ENCODE measurements at regions not wholly inside any gene's neighbourhood (a gene's known extent, or its start where the extent isn't known, plus 50 kb on each side); places are given as distances from the start of the nearest gene placed in this dataset.

DNA sequence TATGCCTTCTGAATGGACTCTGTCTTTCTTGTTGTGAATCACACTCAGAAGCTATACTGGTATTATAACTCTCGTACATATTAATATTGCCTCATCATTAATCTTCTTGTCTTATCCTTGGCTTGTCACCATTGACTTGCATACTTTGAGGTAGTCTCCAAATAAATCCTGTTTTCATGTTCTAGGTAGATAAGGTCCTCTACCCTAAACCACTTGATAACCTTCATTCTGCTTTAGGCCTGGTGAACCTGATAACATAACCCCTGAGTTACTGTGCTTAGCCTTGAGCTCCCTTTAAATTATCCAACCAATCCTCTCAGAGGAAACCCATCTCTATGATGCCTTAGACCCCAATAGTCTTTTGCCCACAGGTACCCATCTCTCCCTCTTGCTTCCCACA is 1162.3 kb downstream of the SLITRK1 start:
- DNase-seq (ENCODE audit: low read depth) = no peak
- H3K4me3 ChIP-seq (ENCODE audit: low read depth, low read length) = no peak overlapping the region
- TF ChIP-seq POLR2A (IDR thresholded peaks at IDR 0.05; ENCODE audit: extremely low read depth, insufficient read length) (no peak), MYC (IDR thresholded peaks at IDR 0.05; ENCODE audit: low read depth, low read length) (no peak)
- TF ChIP-seq, protein P1, sequence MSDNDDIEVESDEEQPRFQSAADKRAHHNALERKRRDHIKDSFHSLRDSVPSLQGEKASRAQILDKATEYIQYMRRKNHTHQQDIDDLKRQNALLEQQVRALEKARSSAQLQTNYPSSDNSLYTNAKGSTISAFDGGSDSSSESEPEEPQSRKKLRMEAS (IDR thresholded peaks at IDR 0.05; ENCODE audit: low read depth, low read length) = no peak
- TF ChIP-seq, protein P2, sequence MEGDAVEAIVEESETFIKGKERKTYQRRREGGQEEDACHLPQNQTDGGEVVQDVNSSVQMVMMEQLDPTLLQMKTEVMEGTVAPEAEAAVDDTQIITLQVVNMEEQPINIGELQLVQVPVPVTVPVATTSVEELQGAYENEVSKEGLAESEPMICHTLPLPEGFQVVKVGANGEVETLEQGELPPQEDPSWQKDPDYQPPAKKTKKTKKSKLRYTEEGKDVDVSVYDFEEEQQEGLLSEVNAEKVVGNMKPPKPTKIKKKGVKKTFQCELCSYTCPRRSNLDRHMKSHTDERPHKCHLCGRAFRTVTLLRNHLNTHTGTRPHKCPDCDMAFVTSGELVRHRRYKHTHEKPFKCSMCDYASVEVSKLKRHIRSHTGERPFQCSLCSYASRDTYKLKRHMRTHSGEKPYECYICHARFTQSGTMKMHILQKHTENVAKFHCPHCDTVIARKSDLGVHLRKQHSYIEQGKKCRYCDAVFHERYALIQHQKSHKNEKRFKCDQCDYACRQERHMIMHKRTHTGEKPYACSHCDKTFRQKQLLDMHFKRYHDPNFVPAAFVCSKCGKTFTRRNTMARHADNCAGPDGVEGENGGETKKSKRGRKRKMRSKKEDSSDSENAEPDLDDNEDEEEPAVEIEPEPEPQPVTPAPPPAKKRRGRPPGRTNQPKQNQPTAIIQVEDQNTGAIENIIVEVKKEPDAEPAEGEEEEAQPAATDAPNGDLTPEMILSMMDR (IDR thresholded peaks at IDR 0.05; ENCODE audit: low read depth, low read length) = no peak

DNA sequence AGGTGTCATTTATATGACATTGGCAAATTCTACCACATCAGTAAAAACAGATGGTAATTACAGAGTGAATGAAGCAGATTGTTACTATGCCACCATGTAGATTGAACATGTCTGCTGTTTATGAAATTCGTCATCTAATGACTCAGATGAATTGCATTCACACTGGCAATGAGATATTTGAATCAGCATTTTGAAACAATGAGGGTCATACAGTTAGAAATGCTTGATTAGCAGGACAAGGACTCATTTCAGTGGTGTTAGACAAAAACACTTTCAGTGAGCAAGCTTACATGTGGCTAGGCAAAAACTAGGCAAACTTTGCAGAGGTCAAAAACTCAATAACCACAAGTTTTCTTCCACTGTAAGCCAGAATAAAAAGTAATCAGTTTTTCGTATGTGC is 1165.0 kb downstream of the SLITRK1 start:
- no peak for DNase-seq (ENCODE audit: low read depth)
- TF ChIP-seq, protein P1 (IDR thresholded peaks at IDR 0.05; ENCODE audit: low read depth, low read length) = no peak
- TF ChIP-seq MYC (IDR thresholded peaks at IDR 0.05; ENCODE audit: low read depth, low read length) = no peak
- TF ChIP-seq, protein P2 (IDR thresholded peaks at IDR 0.05; ENCODE audit: low read depth, low read length) = no peak
- no peak for TF ChIP-seq POLR2A (IDR thresholded peaks at IDR 0.05; ENCODE audit: extremely low read depth, insufficient read length)
- no peak overlapping the region for H3K4me3 ChIP-seq (ENCODE audit: low read depth, low read length)

- DNase-seq (ENCODE audit: low read depth) = no peak
- H3K4me3 ChIP-seq (ENCODE audit: low read depth, low read length) = no peak overlapping the region
- TF ChIP-seq, protein P1 (IDR thresholded peaks at IDR 0.05; ENCODE audit: low read depth, low read length) = no peak
- TF ChIP-seq MYC (IDR thresholded peaks at IDR 0.05; ENCODE audit: low read depth, low read length) = no peak
- no peak for TF ChIP-seq POLR2A (IDR thresholded peaks at IDR 0.05; ENCODE audit: extremely low read depth, insufficient read length)
- TF ChIP-seq, protein P2 (IDR thresholded peaks at IDR 0.05; ENCODE audit: low read depth, low read length) = no peak
These were observed 1168.4 kb downstream of the SLITRK1 start for GRCh38 chr13:82713687-82714405.

DNA sequence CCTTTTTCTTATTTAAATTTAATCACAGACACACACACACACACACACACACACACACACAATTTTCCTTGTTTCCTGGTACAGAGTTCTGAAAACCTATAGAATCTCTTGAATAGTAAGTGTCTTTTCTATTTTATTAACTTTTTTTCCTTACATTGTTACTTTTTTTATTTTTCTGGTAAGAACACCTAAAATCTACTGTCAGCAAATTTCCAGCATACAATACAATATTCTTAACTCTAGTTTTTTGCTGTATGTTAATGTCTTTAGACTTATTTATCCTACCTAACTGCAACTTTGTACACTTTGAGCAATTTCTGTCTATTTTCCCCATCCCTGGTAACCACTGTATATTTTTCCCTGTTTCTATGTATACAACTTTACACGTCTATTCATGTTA is 1179.8 kb downstream of the SLITRK1 start:
- TF ChIP-seq, protein P1 (IDR thresholded peaks at IDR 0.05; ENCODE audit: low read depth, low read length) = no peak
- TF ChIP-seq POLR2A (IDR thresholded peaks at IDR 0.05; ENCODE audit: extremely low read depth, insufficient read length) (no peak), MYC (IDR thresholded peaks at IDR 0.05; ENCODE audit: low read depth, low read length) (no peak)
- TF ChIP-seq, protein P2 (IDR thresholded peaks at IDR 0.05; ENCODE audit: low read depth, low read length) = no peak
- no peak overlapping the region for H3K4me3 ChIP-seq (ENCODE audit: low read depth, low read length)
- DNase-seq (ENCODE audit: low read depth) = no peak

GRCh38 chr13:82701020-82701419 is 1181.3 kb downstream of the SLITRK1 start:
- H3K4me3 ChIP-seq (ENCODE audit: low read depth, low read length) = no peak overlapping the region
- TF ChIP-seq, protein P2 (IDR thresholded peaks at IDR 0.05; ENCODE audit: low read depth, low read length) = no peak
- TF ChIP-seq, protein P1 (IDR thresholded peaks at IDR 0.05; ENCODE audit: low read depth, low read length) = no peak
- no peak for TF ChIP-seq POLR2A (IDR thresholded peaks at IDR 0.05; ENCODE audit: extremely low read depth, insufficient read length)
- TF ChIP-seq MYC (IDR thresholded peaks at IDR 0.05; ENCODE audit: low read depth, low read length) = no peak
- DNase-seq (ENCODE audit: low read depth) = no peak
